ENCODE measurements at regions not wholly inside any gene's neighbourhood (a gene's known extent, or its start where the extent isn't known, plus 50 kb on each side); places are given as distances from the start of the nearest gene placed in this dataset.

- TF ChIP-seq MAX (IDR thresholded peaks at IDR 0.05) = no peak
- TF ChIP-seq JUNB (IDR thresholded peaks at IDR 0.05) = no peak
- no peak for TF ChIP-seq JUN (IDR thresholded peaks at IDR 0.05)
- TF ChIP-seq HDAC2 (IDR thresholded peaks at IDR 0.05) = no peak
- no peak for TF ChIP-seq FOSB (CRISPR knock-in tag; IDR thresholded peaks at IDR 0.05)
- no peak for TF ChIP-seq SMC3 (IDR thresholded peaks at IDR 0.05)
- TF ChIP-seq, protein P1, sequence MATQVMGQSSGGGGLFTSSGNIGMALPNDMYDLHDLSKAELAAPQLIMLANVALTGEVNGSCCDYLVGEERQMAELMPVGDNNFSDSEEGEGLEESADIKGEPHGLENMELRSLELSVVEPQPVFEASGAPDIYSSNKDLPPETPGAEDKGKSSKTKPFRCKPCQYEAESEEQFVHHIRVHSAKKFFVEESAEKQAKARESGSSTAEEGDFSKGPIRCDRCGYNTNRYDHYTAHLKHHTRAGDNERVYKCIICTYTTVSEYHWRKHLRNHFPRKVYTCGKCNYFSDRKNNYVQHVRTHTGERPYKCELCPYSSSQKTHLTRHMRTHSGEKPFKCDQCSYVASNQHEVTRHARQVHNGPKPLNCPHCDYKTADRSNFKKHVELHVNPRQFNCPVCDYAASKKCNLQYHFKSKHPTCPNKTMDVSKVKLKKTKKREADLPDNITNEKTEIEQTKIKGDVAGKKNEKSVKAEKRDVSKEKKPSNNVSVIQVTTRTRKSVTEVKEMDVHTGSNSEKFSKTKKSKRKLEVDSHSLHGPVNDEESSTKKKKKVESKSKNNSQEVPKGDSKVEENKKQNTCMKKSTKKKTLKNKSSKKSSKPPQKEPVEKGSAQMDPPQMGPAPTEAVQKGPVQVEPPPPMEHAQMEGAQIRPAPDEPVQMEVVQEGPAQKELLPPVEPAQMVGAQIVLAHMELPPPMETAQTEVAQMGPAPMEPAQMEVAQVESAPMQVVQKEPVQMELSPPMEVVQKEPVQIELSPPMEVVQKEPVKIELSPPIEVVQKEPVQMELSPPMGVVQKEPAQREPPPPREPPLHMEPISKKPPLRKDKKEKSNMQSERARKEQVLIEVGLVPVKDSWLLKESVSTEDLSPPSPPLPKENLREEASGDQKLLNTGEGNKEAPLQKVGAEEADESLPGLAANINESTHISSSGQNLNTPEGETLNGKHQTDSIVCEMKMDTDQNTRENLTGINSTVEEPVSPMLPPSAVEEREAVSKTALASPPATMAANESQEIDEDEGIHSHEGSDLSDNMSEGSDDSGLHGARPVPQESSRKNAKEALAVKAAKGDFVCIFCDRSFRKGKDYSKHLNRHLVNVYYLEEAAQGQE (IDR thresholded peaks at IDR 0.05) = no peak
- no peak for TF ChIP-seq HOXB13 (CRISPR knock-in tag; IDR thresholded peaks at IDR 0.05; ENCODE audit: low read depth)
- TF ChIP-seq NFE2L2 (conservative IDR thresholded peaks at IDR 0.05; ENCODE audit: low read length) = no peak
- TF ChIP-seq, protein P2, sequence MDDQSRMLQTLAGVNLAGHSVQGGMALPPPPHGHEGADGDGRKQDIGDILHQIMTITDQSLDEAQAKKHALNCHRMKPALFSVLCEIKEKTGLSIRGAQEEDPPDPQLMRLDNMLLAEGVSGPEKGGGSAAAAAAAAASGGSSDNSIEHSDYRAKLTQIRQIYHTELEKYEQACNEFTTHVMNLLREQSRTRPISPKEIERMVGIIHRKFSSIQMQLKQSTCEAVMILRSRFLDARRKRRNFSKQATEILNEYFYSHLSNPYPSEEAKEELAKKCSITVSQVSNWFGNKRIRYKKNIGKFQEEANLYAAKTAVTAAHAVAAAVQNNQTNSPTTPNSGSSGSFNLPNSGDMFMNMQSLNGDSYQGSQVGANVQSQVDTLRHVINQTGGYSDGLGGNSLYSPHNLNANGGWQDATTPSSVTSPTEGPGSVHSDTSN (IDR thresholded peaks at IDR 0.05) = no peak
- no peak for TF ChIP-seq ZNF302 (CRISPR knock-in tag; IDR thresholded peaks at IDR 0.05)
- no peaks in the 10 kb centered on the region for H3K9me3 ChIP-seq
- no peak overlapping the region for H3K4me3 ChIP-seq
- H3K4me2 ChIP-seq = no peak overlapping the region
- FAIRE-seq (no peak), ATAC-seq (no peak), DNase-seq (ENCODE audit: low read depth in 1 of 2, low spot score in 1 of 2) (no peak)
- WGBS (ENCODE audit: missing lambda C conversion rate) = 62% methylated on average over 4 of the region's 4 CpGs
- 0 out of 3 replicates have a peak, but pooled peaks cover 6% of the 10 kb centered on the region for H3K4me1 ChIP-seq
- H3K27ac ChIP-seq = no peak overlapping the region
- CTCF ChIA-PET = interaction anchor here (1.4 kb wide), 1 partner anchor 17 kb away, joined by 3 read pairs; no protein-coding TSS in a partner anchor
- POLR2A ChIA-PET = no interaction called here
These were observed 117.0 kb upstream of the BLID start for GRCh38 chr11:122232985-122233384.

DNA sequence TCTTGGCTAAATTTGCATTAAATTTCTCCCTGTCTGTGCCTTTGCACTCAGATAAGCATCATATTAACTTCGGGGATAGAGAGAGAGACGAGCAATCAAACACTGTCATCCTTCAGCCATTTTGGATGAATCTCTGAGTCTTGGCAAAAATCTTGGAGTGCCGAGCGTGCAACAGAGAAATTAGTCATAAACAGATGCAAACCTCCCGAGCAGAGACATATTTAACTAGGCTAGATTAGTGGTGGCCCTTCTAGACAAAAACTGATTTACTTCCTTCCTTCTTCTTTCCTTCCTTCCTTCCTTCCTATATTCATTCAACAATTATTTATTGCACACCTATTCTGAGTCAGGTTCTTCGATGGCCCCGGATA is 114.4 kb upstream of the BLID start:
- Histone ChIP-seq H3K4me3 (no peak overlapping the region), H3K4me1 (0 out of 3 replicates have a peak, but pooled peaks cover under 1% of the 10 kb centered on the region), H3K9me3 (no peaks in the 10 kb centered on the region), H3K4me2 (no peak overlapping the region), H3K27ac (no peak overlapping the region)
- ChIA-PET CTCF (no interaction called here), POLR2A (no interaction called here)
- 54% methylated on average over 7 of the region's 7 CpGs for WGBS (ENCODE audit: missing lambda C conversion rate)
- DNase-seq (ENCODE audit: low read depth in 1 of 2, low spot score in 1 of 2) = no peak
- ATAC-seq = no peak
- no peak for FAIRE-seq
- TF ChIP-seq JUN (IDR thresholded peaks at IDR 0.05) (no peak), ZSCAN20 (CRISPR knock-in tag; IDR thresholded peaks at IDR 0.05) (no peak), RARB (CRISPR knock-in tag; IDR thresholded peaks at IDR 0.05) (no peak)
- TF ChIP-seq, protein P3, sequence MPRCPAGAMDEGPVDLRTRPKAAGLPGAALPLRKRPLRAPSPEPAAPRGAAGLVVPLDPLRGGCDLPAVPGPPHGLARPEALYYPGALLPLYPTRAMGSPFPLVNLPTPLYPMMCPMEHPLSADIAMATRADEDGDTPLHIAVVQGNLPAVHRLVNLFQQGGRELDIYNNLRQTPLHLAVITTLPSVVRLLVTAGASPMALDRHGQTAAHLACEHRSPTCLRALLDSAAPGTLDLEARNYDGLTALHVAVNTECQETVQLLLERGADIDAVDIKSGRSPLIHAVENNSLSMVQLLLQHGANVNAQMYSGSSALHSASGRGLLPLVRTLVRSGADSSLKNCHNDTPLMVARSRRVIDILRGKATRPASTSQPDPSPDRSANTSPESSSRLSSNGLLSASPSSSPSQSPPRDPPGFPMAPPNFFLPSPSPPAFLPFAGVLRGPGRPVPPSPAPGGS (IDR thresholded peaks at IDR 0.05) = no peak

GRCh38 chr11:122229481-122230384 is 113.7 kb upstream of the BLID start:
- no peaks in the 10 kb centered on the region for H3K9me3 ChIP-seq
- DNase-seq (ENCODE audit: low read depth in 1 of 2, low spot score in 1 of 2) (no peak), ATAC-seq (no peak), FAIRE-seq (no peak)
- CTCF ChIA-PET = interaction anchor here (1.2 kb wide), 1 partner anchor 15 kb away, joined by 6 read pairs; no protein-coding TSS in a partner anchor
- H3K4me3 ChIP-seq = no peak overlapping the region
- H3K4me1 ChIP-seq = no peaks in the 10 kb centered on the region
- H3K27ac ChIP-seq = no peak overlapping the region
- no peak overlapping the region for H3K4me2 ChIP-seq
- WGBS (ENCODE audit: missing lambda C conversion rate) = 63% methylated on average over 22 of the region's 22 CpGs
- POLR2A ChIA-PET = no interaction called here
- TF ChIP-seq E2F6 (IDR thresholded peaks at IDR 0.05; ENCODE audit: borderline replicate concordance, low read depth) (no peak), TFCP2L1 (CRISPR knock-in tag; IDR thresholded peaks at IDR 0.05) (no peak), ZNF302 (CRISPR knock-in tag; IDR thresholded peaks at IDR 0.05) (no peak), MYC (IDR thresholded peaks at IDR 0.05; ENCODE audit: borderline replicate concordance, low read length) (no peak), POLR2A (IDR thresholded peaks at IDR 0.05; ENCODE audit: low read length) (no peak), GATA3 (IDR thresholded peaks at IDR 0.05; ENCODE audit: borderline replicate concordance) (no peak), JUNB (IDR thresholded peaks at IDR 0.05) (no peak), KDM5A (IDR thresholded peaks at IDR 0.05) (no peak), HOXB5 (CRISPR knock-in tag; IDR thresholded peaks at IDR 0.05) (no peak), RARB (CRISPR knock-in tag; IDR thresholded peaks at IDR 0.05) (no peak), RNF2 (IDR thresholded peaks at IDR 0.05; ENCODE audit: borderline replicate concordance, low read depth) (no peak)
- TF ChIP-seq, protein P1 (IDR thresholded peaks at IDR 0.05) = no peak

All from A549 (cell line).